PC-9 (cell line): ENCODE measurements at regions not wholly inside any gene's neighbourhood (a gene's known extent, or its start where the extent isn't known, plus 50 kb on each side); places are given as distances from the start of the nearest gene placed in this dataset.

Experiments
- CTCF ChIP-seq: fragments of 200-600 bp; sonication (generic); conservative IDR thresholded peaks from 2 replicates; pipeline ENCODE4 v1.6.1; 2017; ENCODE audit warnings: mixed run types, antibody characterized with exemption, mild to moderate bottlenecking, moderate library complexity
- EZH2 ChIP-seq: fragments of 200-600 bp; sonication (generic); IDR thresholded peaks from 2 replicates; pipeline ENCODE4 v1.8.0; 2017; ENCODE audit warnings: antibody characterized with exemption, low read depth

- no peak for TF ChIP-seq CTCF
- TF ChIP-seq EZH2 = no peak
Measured at GRCh38 chr2:181784556-181784955, 104.2 kb upstream of the NEUROD1 start.
